ENCODE measurements at regions not wholly inside any gene's neighbourhood (a gene's known extent, or its start where the extent isn't known, plus 50 kb on each side); places are given as distances from the start of the nearest gene placed in this dataset.

GRCh38 chr11:11675671-11676181 lies 53.9 kb upstream of the GALNT18 start:
- Histone ChIP-seq H3K9me3 (ENCODE audit: control extremely low read depth in 1 of 5, control insufficient read depth in 4 of 5, insufficient read depth in 2 of 5, low read depth in 1 of 5, low read length in 4 of 5) (no peaks in the 10 kb centered on the region), H3K36me3 (ENCODE audit: control insufficient read depth in 4 of 4, insufficient read depth in 4 of 4, low read length in 3 of 4) (no peaks in the 10 kb centered on the region), H3K4me3 (ENCODE audit: control insufficient read depth in 1 of 7, extremely low read depth in 1 of 7, insufficient read depth in 4 of 7, low read depth in 2 of 7, low read length in 6 of 7) (no peak overlapping the region), H3K4me1 (ENCODE audit: control extremely low read depth in 1 of 4, control insufficient read depth in 4 of 4, insufficient read depth in 4 of 4, low read length in 3 of 4) (no peaks in the 10 kb centered on the region), H3K27me3 (replicated peaks in 2 of 5; ENCODE audit: control insufficient read depth in 4 of 5, insufficient read depth in 5 of 5, low read length in 4 of 5) (no peaks in the 10 kb centered on the region), H3K27ac (ENCODE audit: insufficient read depth in 1 of 2, low read depth in 1 of 2, low read length in 2 of 2, poor library complexity in 1 of 2, severe bottlenecking in 2 of 2) (no peak overlapping the region)
- CTCF ChIA-PET = no interaction called here
- POLR2A ChIA-PET = no interaction called here
- WGBS (ENCODE audit: insufficient coverage) = 100% methylated on average over 3 of the region's 4 CpGs
- DNase-seq = no peak

- no peak for DNase-seq
- Histone ChIP-seq H3K4me1 (ENCODE audit: control extremely low read depth in 1 of 4, control insufficient read depth in 4 of 4, insufficient read depth in 4 of 4, low read length in 3 of 4) (peaks cover 0 to 17% (median 12%) of the 10 kb centered on the region in 4 experiments), H3K27me3 (replicated peaks in 2 of 5; ENCODE audit: control insufficient read depth in 4 of 5, insufficient read depth in 5 of 5, low read length in 4 of 5) (no peaks in the 10 kb centered on the region), H3K9me3 (ENCODE audit: control extremely low read depth in 1 of 5, control insufficient read depth in 4 of 5, insufficient read depth in 2 of 5, low read depth in 1 of 5, low read length in 4 of 5) (no peaks in the 10 kb centered on the region), H3K27ac (ENCODE audit: insufficient read depth in 1 of 2, low read depth in 1 of 2, low read length in 2 of 2, poor library complexity in 1 of 2, severe bottlenecking in 2 of 2) (no peak overlapping the region), H3K4me3 (ENCODE audit: control insufficient read depth in 1 of 7, extremely low read depth in 1 of 7, insufficient read depth in 4 of 7, low read depth in 2 of 7, low read length in 6 of 7) (no peak overlapping the region), H3K36me3 (ENCODE audit: control insufficient read depth in 4 of 4, insufficient read depth in 4 of 4, low read length in 3 of 4) (no peaks in the 10 kb centered on the region)
- ChIA-PET CTCF (no interaction called here), POLR2A (no interaction called here)
- 95% methylated on average over 5 of the region's 8 CpGs for WGBS (ENCODE audit: insufficient coverage)
Measured at GRCh38 chr11:11672789-11673188, 51.0 kb upstream of the GALNT18 start.

- Histone ChIP-seq H3K4me1 (ENCODE audit: control extremely low read depth in 1 of 4, control insufficient read depth in 4 of 4, insufficient read depth in 4 of 4, low read length in 3 of 4) (peaks cover 0 to 17% (median 12%) of the 10 kb centered on the region in 4 experiments), H3K27me3 (replicated peaks in 2 of 5; ENCODE audit: control insufficient read depth in 4 of 5, insufficient read depth in 5 of 5, low read length in 4 of 5) (no peaks in the 10 kb centered on the region), H3K9me3 (ENCODE audit: control extremely low read depth in 1 of 5, control insufficient read depth in 4 of 5, insufficient read depth in 2 of 5, low read depth in 1 of 5, low read length in 4 of 5) (peaks cover 0 to 2% (median 0%) of the 10 kb centered on the region in 5 experiments), H3K36me3 (ENCODE audit: control insufficient read depth in 4 of 4, insufficient read depth in 4 of 4, low read length in 3 of 4) (no peaks in the 10 kb centered on the region), H3K27ac (ENCODE audit: insufficient read depth in 1 of 2, low read depth in 1 of 2, low read length in 2 of 2, poor library complexity in 1 of 2, severe bottlenecking in 2 of 2) (no peak overlapping the region), H3K4me3 (ENCODE audit: control insufficient read depth in 1 of 7, extremely low read depth in 1 of 7, insufficient read depth in 4 of 7, low read depth in 2 of 7, low read length in 6 of 7) (no peak overlapping the region)
- 96% methylated on average over 3 of the region's 3 CpGs for WGBS (ENCODE audit: insufficient coverage)
- POLR2A ChIA-PET = no interaction called here
- DNase-seq = no peak
- CTCF ChIA-PET = no interaction called here
Measured at GRCh38 chr11:11672101-11672500, 50.3 kb upstream of the GALNT18 start.
